ENCODE measurements at regions not wholly inside any gene's neighbourhood (a gene's known extent, or its start where the extent isn't known, plus 50 kb on each side); places are given as distances from the start of the nearest gene placed in this dataset.
"Not testable (repeated sequence)": the region's sequence is repeated elsewhere in the genome, so short reads cannot be mapped to it uniquely, and the experiment has no call there.

- DNase-seq, result no peak
Observed at GRCh38 chr18:30814446-30814845, 228.1 kb downstream of the DSC3 start.

- DNase-seq, result no peak
Observed at GRCh38 chr18:30811580-30811979, 231.0 kb downstream of the DSC3 start.

- DNase-seq, result no peak
Observed at GRCh38 chr18:30810580-30810979, 232.0 kb downstream of the DSC3 start.

DNA sequence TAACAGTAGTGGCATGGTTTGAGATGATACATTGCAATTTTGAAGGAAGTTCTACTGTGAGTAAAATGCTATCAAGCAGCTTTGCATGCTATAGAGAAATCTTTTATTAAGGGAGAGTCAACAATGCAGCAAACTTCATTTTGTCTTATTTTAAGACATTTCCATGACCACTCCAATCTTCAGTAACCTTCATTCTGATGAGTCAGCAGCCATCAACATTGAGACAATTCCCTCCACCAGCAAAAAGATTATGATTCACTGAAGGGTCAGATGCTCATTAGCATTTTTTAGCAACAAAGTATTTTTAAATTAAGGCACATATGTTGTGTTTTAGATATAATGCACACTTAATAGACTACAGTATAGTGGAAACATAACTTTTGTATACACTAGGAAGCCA lies 235.7 kb downstream of the DSC3 start:
- DNase-seq, result no peak

DNA sequence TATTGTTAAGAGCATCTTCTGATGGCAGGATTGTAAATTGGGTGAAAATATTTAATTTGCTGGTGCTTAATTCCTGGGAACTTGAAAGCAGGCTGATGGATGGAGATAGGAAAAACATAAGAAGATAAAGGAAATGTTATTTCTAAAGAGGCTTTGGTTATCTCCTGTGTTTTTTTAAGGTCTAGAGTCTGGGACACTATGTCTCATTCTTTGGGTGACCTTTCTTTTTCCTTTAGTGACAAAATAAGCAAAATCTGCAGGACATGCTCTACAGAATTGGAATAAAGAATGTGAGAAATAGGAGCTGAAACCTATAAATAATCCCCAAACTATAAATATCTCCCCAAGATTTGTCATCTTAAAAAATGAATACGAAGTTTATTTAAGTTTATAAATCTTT lies 241.7 kb downstream of the DSC3 start:
- DNase-seq, result no peak

DNA sequence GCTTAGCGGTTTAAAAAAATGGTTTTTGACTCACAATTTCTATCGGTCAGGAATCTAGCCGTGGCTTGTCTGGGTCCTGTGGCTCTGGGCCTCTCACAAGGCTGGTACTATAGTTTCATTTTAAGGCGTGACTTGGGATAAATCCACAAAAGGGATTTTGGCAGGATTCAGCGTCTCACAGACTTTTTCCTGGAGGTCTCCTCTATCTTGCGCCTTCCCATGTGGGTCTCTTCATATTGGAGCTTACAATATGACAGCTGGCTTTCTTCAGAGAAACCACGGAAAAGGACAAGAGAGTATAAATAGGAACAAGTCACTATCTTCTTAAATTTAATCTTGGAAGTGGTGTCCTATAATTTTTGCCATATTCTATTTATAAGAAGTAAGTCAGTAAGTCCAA lies 250.5 kb downstream of the DSC3 start:
- DNase-seq, result no peak

DNA sequence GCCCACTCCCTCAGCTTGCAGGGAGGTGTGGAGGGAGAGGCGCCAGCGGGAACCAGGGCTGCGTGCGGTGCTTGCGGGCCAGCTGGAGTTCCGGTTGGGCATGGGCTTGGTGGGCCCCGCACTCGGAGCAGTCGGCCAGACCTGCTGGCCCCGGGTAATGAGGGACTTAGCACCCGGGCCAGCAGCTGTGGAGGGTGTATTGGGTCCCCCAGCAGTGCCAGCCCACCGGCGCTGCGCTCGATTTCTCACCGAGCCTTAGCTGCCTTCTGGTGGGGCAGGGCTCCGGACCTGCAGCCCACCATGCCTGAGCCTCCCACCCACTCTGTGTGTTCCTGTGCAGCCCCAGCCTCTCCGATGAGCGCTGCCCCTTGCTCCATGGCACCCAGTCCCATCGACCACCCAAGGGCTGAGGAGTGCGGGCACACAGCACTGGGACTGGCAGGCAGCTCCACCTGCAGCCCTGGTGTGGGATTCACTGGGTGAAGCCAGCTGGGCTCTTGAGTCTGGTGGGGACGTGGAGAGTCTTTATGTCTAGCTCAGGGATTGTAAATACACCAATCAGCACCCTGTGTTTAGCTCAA lies 254.0 kb downstream of the DSC3 start:
- not testable (repeated sequence) for DNase-seq

GRCh38 chr18:30787410-30787809 lies 255.1 kb downstream of the DSC3 start:
- DNase-seq, result no peak

GRCh38 chr18:30781601-30782000 lies 260.9 kb downstream of the DSC3 start:
- no peak for DNase-seq

DNA sequence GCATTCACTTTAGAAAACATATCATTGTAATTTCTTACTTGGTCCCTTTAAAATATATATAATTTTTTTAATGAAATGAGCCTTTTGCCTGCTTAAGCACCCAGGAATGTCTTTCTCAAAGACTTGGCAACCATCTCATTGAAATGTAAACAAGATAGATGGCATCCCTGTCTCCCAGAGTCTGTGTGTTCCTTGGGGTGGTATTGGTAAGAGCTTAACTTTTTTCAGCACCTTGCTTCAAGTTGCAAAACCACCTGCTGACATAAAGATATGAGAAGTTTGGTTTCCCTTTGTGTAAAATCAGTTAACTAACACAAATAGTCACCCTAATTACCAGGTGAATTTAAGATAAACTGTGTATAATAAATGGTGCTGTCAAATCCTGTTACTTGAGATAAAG lies 266.9 kb downstream of the DSC3 start:
- DNase-seq, result no peak

GRCh38 chr18:30772170-30772569 lies 270.4 kb downstream of the DSC3 start:
- DNase-seq, result not testable (repeated sequence)

GRCh38 chr18:30766053-30766452 lies 276.5 kb downstream of the DSC3 start:
- no peak for DNase-seq

DNA sequence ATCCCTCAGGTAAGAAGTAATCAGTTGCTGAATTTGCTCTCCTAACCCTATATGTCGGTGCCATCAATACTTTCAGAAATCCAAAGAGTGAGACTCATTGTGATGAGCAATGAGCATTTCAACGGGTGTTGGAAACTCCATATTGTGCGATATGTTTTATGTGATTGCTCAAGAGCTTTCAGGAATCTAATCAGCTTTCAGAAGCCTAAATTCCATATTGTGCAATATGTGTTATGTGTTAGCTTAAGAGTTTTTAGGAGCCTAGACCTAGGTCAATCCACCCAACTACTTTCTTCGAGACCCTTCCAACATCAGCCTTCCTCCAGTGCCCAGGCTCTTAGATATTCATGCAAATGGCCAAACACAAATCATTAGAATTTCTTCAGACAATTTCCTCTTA lies 277.3 kb downstream of the DSC3 start:
- DNase-seq, result no peak

GRCh38 chr18:30763902-30764350 lies 278.6 kb downstream of the DSC3 start:
- DNase-seq, result no peak

DNA sequence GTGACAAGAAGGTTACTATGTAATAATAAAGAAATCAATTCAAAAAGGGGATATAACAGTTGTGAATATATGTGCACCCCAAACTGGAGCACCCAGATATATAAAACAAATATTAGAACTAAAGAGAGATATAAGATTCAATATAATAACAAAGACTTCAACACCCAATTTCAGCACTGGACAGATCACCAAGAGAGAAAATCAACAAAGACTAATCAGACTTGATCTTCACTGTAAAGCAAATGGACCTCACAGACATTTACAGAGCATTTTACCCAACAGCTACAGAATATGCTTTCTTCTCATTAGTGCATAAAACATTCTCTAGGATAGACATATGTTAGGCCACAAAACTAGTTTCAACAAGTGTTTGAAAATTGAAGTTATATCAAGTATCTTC lies 287.7 kb downstream of the DSC3 start:
- DNase-seq, result no peak

GRCh38 chr18:30748541-30748940 lies 294.0 kb downstream of the DSC3 start:
- DNase-seq, result no peak

GRCh38 chr18:30746224-30746623 lies 296.3 kb downstream of the DSC3 start:
- DNase-seq, result no peak

DNA sequence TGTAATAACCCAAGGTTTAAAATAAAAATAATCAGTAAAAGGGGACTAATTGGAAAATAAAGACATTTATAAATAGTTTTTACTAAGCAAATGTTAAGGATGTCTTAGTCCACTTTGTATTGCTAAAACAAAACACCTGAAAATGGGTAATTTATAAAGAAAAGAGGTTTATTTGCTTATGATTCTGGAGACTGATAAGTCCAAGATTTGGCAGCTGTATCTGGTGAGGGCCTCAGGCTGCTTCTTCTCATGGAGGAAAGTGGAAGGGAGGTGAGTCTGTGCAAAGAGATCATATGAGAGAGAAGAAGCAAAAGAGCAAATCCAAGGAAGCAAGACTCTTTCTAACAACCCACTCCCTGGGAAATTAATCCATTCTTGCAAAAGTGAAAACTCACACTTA lies 299.5 kb downstream of the DSC3 start:
- DNase-seq, result no peak

GRCh38 chr18:30730915-30731314 lies 311.6 kb downstream of the DSC3 start:
- DNase-seq, result no peak

- DNase-seq, result no peak
Observed at GRCh38 chr18:30727849-30728248, 314.7 kb downstream of the DSC3 start.

DNA sequence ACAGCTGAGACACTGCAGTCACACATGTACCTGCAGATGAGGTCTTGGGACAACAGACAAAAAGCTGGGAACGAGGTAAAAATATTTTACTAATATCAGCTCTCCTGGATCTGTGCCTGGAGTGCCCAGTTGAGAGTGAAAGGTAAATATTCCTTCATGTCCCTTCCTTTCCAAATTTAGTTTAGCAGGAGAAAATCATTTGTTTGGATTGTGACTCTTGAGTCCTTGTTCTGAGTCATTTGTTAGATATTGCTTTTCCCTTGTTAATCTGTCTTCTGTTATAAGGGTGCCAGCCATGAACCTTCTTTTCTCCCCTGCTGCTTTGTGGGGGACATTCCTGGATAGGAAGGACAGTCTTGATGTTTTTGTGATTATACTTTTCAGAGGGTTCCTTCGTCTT lies 329.2 kb downstream of the DSC3 start:
- DNase-seq, result no peak

DNA sequence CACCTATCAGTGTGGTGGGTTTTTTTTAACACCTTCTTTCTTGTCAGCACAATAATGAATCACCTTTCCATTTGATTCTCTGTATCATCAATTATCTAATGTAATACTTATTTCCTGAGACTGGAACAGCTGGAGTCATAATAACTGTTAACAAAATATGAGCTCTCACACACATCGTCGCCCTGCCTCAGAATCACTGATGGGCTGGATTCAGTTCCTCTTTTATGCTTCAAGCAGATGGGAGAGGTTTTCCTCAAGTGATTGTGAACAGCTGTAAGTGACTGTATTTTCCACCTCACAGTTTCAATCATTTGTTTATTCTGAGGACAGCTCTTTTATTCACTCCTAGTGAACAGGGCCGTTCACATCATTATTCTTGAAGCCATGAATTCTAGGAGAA lies 330.2 kb downstream of the DSC3 start:
- DNase-seq, result no peak

DNA sequence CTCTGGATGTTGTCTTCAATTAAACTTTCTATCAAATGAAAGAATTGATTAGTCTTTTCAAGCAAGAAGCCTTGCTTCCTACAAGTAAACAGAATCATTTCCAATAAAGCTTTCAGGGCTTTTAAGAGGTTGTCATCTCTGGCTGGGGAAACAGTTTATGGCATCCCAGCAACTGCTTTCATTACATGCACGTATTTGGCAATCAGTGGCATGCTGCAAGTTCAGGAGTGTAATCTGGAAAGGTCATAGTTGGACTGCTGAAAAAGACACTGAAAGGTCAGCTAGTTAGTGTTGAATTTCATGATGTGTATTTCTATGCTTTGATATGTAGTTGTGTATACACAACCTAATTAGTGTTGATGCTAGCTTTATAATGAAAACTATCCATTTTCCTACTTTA lies 332.9 kb downstream of the DSC3 start:
- no peak for DNase-seq

DNA sequence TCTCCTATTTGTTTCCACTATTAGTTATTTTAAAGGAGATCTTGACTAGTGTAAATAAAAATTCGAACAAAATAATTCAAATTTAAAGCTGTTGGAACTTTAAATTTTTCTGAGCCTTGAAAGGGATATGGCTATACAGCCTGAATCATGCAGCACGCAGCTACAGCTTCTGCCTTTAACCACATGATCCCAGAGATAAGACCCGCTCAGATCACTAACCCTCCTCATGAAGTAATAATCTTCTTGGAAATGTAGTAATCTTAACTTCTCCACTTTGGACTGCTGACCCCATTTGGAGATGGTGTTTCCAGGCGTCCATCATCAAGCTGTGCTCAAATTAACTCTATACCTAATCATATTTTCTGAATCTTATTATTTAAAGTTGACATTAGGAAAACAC lies 336.6 kb downstream of the DSC3 start:
- no peak for DNase-seq

- DNase-seq, result no peak
Observed at GRCh38 chr18:30698571-30698970, 344.0 kb downstream of the DSC3 start.

DNA sequence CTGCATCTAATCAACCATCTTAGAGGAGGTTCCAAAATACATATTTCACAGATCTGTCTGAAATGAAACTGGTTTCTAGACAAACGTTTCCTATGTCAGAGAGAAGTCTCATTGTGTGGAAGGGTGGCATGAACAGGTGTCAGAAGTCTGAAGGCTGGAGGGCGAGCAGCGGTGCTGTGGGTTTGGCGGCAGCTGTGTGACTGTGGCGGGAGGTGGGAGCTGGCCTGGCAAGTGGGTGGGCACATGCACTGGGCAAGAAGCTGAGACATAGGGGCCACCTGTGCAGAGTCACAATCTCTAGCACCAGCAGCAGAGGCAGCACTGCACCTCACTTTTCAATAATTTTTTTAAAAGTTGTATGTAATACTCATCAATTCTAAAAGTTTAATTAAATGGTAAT lies 346.3 kb downstream of the DSC3 start:
- DNase-seq, result no peak
